ENCODE measurements at regions not wholly inside any gene's neighbourhood (a gene's known extent, or its start where the extent isn't known, plus 50 kb on each side); places are given as distances from the start of the nearest gene placed in this dataset.

GRCh38 chr13:44212633-44213396, 160.8 kb upstream of the SERP2 start (continued):
- TF ChIP-seq ZBTB20 (tag by site-specific recombination; IDR thresholded peaks at IDR 0.05) (0 out of 2 replicates have a peak, but pooled peaks have one; percentile 29), ZNF155 (tag by site-specific recombination; IDR thresholded peaks at IDR 0.05) (no peak), BCL11B (tag by site-specific recombination; IDR thresholded peaks at IDR 0.05; ENCODE audit: low read depth) (no peak), HOXC10 (CRISPR knock-in tag; IDR thresholded peaks at IDR 0.05) (no peak)
- TF ChIP-seq, protein P1, sequence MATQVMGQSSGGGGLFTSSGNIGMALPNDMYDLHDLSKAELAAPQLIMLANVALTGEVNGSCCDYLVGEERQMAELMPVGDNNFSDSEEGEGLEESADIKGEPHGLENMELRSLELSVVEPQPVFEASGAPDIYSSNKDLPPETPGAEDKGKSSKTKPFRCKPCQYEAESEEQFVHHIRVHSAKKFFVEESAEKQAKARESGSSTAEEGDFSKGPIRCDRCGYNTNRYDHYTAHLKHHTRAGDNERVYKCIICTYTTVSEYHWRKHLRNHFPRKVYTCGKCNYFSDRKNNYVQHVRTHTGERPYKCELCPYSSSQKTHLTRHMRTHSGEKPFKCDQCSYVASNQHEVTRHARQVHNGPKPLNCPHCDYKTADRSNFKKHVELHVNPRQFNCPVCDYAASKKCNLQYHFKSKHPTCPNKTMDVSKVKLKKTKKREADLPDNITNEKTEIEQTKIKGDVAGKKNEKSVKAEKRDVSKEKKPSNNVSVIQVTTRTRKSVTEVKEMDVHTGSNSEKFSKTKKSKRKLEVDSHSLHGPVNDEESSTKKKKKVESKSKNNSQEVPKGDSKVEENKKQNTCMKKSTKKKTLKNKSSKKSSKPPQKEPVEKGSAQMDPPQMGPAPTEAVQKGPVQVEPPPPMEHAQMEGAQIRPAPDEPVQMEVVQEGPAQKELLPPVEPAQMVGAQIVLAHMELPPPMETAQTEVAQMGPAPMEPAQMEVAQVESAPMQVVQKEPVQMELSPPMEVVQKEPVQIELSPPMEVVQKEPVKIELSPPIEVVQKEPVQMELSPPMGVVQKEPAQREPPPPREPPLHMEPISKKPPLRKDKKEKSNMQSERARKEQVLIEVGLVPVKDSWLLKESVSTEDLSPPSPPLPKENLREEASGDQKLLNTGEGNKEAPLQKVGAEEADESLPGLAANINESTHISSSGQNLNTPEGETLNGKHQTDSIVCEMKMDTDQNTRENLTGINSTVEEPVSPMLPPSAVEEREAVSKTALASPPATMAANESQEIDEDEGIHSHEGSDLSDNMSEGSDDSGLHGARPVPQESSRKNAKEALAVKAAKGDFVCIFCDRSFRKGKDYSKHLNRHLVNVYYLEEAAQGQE (tag by site-specific recombination; IDR thresholded peaks at IDR 0.05) = peak; percentile 74; the same call in 1 of the 2 replicates

GRCh38 chr13:44218501-44219240, 155.0 kb upstream of the SERP2 start:
- POLR2A ChIA-PET = interaction anchor here (1.1 kb wide), 1 partner anchor 218 kb away, joined by 3 read pairs; no protein-coding TSS in a partner anchor
- CTCF ChIA-PET = no interaction called here
- Histone ChIP-seq H3K36me3 (ENCODE audit: control insufficient read depth in 2 of 2, insufficient read depth in 1 of 2, low read length in 2 of 2) (no peaks in the 10 kb centered on the region), H3K4me1 (ENCODE audit: control insufficient read depth, insufficient read depth, low read length) (peaks cover 16% of the 10 kb centered on the region), H3K4me3 (ENCODE audit: low read depth, low read length) (no peak overlapping the region), H3K27ac (ENCODE audit: extremely low read depth, low read depth, low read length) (peak overlapping the region; percentile 21; the same call in 1 of the 2 replicates), H3K9me3 (ENCODE audit: control insufficient read depth, insufficient read depth, low read depth, low read length) (no peaks in the 10 kb centered on the region)
- TF ChIP-seq ZNF324 (tag by site-specific recombination; IDR thresholded peaks at IDR 0.05) = no peak
- TF ChIP-seq ZFP37 (tag by site-specific recombination; IDR thresholded peaks at IDR 0.05) = no peak
- no peak for TF ChIP-seq ZNF114 (tag by site-specific recombination; IDR thresholded peaks at IDR 0.05)
- no peak for TF ChIP-seq YY2 (tag by site-specific recombination; IDR thresholded peaks at IDR 0.05)
- TF ChIP-seq, protein P2, sequence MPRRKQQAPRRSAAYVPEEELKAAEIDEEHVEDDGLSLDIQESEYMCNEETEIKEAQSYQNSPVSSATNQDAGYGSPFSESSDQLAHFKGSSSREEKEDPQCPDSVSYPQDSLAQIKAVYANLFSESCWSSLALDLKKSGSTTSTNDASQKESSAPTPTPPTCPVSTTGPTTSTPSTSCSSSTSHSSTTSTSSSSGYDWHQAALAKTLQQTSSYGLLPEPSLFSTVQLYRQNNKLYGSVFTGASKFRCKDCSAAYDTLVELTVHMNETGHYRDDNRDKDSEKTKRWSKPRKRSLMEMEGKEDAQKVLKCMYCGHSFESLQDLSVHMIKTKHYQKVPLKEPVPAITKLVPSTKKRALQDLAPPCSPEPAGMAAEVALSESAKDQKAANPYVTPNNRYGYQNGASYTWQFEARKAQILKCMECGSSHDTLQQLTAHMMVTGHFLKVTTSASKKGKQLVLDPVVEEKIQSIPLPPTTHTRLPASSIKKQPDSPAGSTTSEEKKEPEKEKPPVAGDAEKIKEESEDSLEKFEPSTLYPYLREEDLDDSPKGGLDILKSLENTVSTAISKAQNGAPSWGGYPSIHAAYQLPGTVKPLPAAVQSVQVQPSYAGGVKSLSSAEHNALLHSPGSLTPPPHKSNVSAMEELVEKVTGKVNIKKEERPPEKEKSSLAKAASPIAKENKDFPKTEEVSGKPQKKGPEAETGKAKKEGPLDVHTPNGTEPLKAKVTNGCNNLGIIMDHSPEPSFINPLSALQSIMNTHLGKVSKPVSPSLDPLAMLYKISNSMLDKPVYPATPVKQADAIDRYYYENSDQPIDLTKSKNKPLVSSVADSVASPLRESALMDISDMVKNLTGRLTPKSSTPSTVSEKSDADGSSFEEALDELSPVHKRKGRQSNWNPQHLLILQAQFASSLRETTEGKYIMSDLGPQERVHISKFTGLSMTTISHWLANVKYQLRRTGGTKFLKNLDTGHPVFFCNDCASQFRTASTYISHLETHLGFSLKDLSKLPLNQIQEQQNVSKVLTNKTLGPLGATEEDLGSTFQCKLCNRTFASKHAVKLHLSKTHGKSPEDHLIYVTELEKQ (tag by site-specific recombination; IDR thresholded peaks at IDR 0.05; ENCODE audit: borderline replicate concordance) = 0 out of 2 replicates have a peak, but pooled peaks have one; percentile 36
- TF ChIP-seq ZBTB8A (tag by site-specific recombination; IDR thresholded peaks at IDR 0.05) = no peak
- no peak for TF ChIP-seq ZNF785 (tag by site-specific recombination; IDR thresholded peaks at IDR 0.05)
- peak; percentile 89 for TF ChIP-seq WT1 (tag by site-specific recombination; IDR thresholded peaks at IDR 0.05)
- peak; percentile 60; the same call in 1 of the 2 replicates for TF ChIP-seq ZBTB44 (tag by site-specific recombination; IDR thresholded peaks at IDR 0.05)
- TF ChIP-seq SALL2 (tag by site-specific recombination; IDR thresholded peaks at IDR 0.05; ENCODE audit: borderline replicate concordance) = no peak
- no peak for TF ChIP-seq ZXDB (tag by site-specific recombination; IDR thresholded peaks at IDR 0.05)
- TF ChIP-seq ZNF311 (tag by site-specific recombination; IDR thresholded peaks at IDR 0.05; ENCODE audit: borderline replicate concordance) = no peak
- TF ChIP-seq ZNF558 (tag by site-specific recombination; IDR thresholded peaks at IDR 0.05) = no peak
- TF ChIP-seq, protein P3, sequence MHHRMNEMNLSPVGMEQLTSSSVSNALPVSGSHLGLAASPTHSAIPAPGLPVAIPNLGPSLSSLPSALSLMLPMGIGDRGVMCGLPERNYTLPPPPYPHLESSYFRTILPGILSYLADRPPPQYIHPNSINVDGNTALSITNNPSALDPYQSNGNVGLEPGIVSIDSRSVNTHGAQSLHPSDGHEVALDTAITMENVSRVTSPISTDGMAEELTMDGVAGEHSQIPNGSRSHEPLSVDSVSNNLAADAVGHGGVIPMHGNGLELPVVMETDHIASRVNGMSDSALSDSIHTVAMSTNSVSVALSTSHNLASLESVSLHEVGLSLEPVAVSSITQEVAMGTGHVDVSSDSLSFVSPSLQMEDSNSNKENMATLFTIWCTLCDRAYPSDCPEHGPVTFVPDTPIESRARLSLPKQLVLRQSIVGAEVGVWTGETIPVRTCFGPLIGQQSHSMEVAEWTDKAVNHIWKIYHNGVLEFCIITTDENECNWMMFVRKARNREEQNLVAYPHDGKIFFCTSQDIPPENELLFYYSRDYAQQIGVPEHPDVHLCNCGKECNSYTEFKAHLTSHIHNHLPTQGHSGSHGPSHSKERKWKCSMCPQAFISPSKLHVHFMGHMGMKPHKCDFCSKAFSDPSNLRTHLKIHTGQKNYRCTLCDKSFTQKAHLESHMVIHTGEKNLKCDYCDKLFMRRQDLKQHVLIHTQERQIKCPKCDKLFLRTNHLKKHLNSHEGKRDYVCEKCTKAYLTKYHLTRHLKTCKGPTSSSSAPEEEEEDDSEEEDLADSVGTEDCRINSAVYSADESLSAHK (tag by site-specific recombination; IDR thresholded peaks at IDR 0.05) = peak; percentile 76
- TF ChIP-seq SCRT1 (tag by site-specific recombination; IDR thresholded peaks at IDR 0.05; ENCODE audit: borderline replicate concordance) = peak; percentile 93
- TF ChIP-seq AEBP2 (tag by site-specific recombination; IDR thresholded peaks at IDR 0.05; ENCODE audit: borderline replicate concordance) = no peak
- no peak for TF ChIP-seq GLIS1 (tag by site-specific recombination; IDR thresholded peaks at IDR 0.05)
